ENCODE measurements at regions not wholly inside any gene's neighbourhood (a gene's known extent, or its start where the extent isn't known, plus 50 kb on each side); places are given as distances from the start of the nearest gene placed in this dataset.
"Not testable (repeated sequence)": the region's sequence is repeated elsewhere in the genome, so short reads cannot be mapped to it uniquely, and the experiment has no call there.

GRCh38 chr7:110375068-110375467 lies 715.9 kb upstream of the LRRN3 start:
- no peak for DNase-seq (ENCODE audit: low read depth in 2 of 2)

DNA sequence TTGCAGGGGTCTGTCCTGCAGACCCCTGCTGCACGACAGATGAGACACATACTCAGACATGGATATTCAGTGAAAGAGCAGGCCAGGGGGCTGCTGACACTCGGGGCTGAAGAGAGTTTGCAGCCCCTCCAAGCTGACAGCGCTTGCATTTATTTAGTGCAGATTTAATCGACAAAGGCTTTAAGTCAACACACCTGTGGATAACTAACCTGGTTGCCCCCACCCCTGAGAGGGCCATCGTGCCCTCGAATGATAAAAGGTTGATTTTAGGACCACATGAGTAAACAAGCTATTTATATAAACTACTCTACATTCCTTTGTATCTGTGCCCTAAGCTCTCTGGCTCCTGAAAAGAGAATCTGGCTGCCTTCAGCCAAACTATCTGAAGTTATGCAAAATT lies 708.2 kb upstream of the LRRN3 start:
- no peak for DNase-seq (ENCODE audit: low read depth in 2 of 2)

DNA sequence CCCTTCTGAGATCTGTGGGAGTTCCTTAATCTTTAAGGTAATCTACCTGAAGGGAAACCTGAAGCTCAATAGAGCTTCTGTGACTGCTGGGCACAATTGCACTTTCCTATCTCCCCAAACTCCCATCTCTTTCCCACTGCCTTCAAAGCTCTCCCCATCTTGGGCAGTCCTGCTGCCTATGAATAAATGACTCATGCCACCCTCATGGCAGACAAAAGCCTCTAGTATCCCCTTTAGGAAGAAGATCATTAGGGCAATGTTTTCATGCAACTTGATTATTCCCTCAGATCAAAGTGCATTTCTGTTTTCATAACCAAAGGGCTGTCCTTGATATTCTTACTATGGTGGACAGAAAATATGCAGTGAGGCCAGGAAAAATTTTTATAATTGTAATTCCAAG lies 704.9 kb upstream of the LRRN3 start:
- DNase-seq (ENCODE audit: low read depth in 2 of 2): no peak

DNA sequence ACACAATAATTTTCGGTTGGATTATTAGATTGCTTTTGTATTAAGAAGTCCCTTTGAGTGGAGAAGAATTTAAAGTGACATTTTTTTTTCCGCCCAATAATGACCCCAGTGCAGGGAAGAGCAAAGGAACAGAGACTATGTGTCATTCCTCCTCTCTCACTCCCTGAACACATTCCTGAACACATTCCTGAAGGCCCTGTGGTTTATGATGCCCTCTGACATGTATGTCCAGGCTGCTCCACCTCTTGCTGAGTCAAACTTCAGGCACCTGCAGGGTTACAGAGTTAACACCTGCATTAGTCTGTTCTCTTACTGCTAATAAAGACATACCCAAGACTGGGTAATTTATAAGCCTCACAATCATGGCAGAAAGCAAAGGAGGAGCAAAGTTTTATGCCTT lies 704.0 kb upstream of the LRRN3 start:
- no peak for DNase-seq (ENCODE audit: low read depth in 2 of 2)

DNA sequence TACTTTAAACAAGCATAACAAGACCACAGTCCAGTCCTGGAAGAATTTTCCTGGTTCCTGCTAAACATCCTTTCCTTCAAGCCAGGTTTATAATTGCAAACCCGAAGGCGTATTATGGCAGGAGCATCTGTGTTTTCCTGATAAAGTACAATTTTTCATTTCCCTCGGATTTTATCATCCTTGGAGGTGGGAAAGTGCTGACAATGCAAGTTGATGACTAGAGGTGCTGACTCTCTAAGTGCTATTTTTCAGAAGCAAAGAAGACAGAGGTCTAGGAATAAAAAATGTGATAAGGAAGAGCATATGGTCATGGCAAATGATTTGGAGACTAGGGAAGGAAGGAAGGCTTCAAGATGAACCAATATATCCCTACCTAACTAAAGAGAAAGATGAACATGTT lies 703.2 kb upstream of the LRRN3 start:
- DNase-seq (ENCODE audit: low read depth in 2 of 2): no peak

GRCh38 chr7:110388457-110388856 lies 702.5 kb upstream of the LRRN3 start:
- DNase-seq (ENCODE audit: low read depth in 2 of 2): no peak

DNA sequence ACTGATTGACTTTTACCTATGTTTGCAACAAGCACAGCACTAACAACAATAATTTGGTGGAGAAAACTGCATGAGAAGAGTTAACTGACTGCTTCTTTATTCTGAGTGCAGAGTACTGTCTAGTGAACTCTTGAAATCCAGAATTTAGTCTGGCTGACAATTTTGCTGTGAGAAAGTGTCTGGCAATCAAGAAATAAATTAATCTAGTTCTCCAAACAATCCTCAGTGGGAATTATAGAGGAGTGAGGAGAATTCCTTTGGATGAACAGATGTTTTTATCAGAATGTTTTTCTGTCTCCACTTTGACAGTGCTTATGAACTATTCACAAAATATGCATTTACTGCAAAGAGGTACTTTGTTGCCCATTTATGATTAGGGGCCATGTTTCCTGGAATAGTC lies 694.9 kb upstream of the LRRN3 start:
- DNase-seq (ENCODE audit: low read depth in 2 of 2): no peak

DNA sequence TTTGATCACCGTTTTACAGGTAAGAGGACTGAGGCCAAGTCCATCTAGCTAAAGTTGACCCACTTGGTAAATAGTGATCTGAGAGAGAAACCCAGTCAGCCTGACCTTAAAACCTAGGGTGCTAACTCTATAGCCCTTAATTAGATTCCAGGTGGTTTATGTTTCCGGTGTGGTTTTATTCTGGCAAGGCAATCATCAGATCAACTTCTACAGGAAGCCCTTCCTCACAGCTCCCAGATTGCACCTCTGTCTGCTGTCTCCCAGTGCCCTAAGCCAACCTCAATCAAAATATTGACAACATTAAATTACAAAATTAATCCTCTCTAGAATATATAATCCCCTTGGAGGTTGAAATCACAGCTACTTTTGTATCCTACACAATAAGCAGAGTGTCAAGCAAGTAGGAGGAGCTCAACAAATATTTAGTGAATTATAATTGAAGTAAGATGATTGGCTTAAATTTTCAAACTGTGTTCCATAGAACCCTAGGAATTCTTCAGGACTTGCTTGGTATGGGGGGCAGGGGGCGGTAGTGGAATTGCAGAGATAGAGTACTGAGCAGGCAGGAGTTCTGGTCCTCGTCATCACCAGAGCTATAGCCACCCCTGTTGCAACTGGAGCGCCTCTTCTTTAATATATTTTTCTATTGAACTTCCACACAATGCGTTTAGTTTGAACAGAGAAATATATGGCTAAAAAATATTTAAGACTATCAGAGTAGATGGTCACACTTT lies 692.8 kb upstream of the LRRN3 start:
- no peak for DNase-seq (ENCODE audit: low read depth in 2 of 2)

DNA sequence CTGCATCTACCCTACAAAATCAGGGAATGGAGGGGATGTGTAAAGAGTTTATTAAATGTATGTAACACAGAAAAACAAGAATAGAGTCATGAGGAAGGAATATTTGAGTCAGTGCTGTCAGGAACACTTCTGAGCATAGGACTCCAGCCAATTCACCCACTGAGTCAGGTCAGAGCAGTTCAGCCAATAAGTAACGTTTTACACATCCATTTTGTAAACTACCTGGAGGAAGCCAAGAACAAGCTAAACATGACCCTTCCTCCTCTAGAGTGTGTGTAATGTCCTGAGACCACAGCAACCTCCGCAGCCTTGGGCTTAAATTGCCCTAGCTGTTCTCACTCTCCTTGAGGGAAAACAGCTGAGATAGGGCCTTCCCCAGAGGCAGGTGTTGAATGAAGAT lies 691.5 kb upstream of the LRRN3 start:
- DNase-seq (ENCODE audit: low read depth in 2 of 2): no peak

- DNase-seq (ENCODE audit: low read depth in 2 of 2): no peak
These were observed 690.5 kb upstream of the LRRN3 start for GRCh38 chr7:110400411-110400810.

GRCh38 chr7:110407242-110407641 lies 683.7 kb upstream of the LRRN3 start:
- no peak for DNase-seq (ENCODE audit: low read depth in 2 of 2)

DNA sequence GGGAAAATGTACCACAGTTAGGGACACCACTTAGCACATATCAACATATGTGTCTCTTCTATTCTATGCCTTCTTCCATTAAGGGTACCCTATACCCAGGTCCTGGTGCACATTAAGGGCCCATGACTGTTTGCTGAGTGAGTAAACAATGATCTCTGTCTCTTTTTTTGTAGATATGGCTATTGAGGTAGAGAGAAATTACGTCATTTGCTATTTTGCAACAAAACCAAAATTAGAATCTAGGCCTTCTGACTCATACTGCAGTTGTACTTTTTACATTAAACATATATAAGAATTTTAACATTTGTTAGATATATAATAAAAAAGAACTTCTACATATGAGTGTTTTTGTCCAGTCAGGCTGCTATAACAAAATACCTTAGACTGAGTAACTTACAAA lies 683.2 kb upstream of the LRRN3 start:
- no peak for DNase-seq (ENCODE audit: low read depth in 2 of 2)

GRCh38 chr7:110412614-110413013 lies 678.3 kb upstream of the LRRN3 start:
- DNase-seq (ENCODE audit: low read depth in 2 of 2): no peak

- no peak for DNase-seq (ENCODE audit: low read depth in 2 of 2)
These were observed 677.9 kb upstream of the LRRN3 start for GRCh38 chr7:110413038-110413437.

GRCh38 chr7:110417611-110418010 lies 673.3 kb upstream of the LRRN3 start:
- DNase-seq (ENCODE audit: low read depth in 2 of 2): no peak

DNA sequence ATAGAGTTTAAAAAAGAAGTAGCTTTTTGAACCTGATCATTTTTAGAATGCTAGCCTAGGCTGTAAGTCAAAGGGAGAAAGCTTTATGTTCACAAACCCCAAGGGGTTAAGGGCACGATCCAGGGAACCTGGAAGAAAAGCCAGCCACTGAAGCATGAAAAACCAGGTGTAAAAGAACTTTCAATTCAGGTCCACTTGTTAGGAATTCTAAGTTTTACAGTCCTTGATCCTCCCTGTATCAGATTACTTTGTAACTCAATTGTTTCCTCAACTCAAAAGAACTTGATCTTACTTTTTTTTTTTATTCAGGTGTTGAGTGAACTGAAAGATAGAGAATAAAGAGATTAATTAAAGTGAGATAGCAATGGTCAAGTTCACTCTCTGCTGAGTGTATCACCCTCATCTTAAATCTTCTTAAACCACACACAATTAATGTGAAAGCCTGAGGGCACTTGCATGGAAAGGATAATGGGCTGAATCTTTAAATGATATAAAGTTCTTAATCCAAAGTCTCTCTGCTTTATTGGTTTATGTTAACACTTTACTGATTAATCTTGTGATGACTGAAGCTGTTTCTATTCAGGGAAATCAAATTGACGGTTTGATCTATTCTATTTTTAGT lies 672.2 kb upstream of the LRRN3 start:
- no peak for DNase-seq (ENCODE audit: low read depth in 2 of 2)

- DNase-seq (ENCODE audit: low read depth in 2 of 2): no peak
These were observed 670.1 kb upstream of the LRRN3 start for GRCh38 chr7:110420788-110421187.

DNA sequence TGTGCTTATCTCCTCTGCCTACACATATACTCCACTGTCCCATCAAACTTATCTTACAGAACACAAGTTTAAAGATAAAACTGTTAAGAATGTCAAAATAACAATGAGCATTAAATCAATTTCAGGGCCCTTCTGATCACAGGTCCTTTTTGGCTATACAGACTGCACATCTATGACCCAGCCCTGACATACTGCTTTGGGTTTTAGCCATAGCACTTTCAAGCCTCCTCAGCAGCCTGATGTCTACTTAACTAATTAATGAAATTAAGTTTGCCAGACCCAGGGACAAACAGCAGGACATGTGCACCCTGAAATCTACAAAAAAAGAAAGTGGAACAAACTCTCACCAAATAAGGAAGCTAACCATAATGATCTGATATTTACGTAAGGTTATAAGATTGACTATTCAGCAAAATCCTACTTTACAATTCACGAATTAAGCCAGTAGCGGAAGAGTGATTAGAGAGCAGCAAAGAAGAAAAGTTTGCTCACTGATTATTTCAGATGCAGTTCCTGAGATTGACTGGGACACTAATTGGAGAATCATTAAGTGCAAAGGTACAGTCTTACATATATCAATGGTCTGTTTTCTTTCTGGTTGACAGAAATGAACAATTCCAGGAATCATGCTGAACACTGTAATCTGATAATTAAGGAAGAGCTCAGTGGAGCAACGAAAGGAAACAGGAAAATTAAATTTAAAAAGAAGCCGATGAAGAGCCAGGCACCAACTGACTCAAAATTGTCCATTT lies 669.3 kb upstream of the LRRN3 start:
- DNase-seq (ENCODE audit: low read depth in 2 of 2): no peak

DNA sequence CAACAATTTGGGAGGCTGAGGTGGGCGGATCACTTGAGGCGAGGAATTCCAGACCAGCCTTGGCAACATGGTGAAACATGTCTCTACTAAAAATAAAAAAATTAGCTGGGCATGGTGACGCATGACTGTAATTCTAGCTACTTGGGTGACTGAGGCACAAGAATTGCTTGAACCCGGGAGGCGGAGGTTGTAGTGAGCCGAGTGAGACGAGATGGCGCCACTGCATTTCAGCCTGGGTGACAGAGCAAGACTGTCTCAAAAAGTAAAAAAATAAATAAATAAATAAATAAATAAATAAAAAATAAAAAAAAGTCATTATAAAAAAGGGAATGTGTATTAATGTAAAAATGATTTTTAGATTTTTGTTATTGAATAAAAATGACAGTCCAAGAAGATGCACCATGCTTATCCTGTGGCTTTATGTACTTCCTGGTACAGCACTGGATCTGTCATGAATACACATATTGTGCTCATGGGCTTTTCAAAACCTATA lies 658.8 kb upstream of the LRRN3 start:
- DNase-seq (ENCODE audit: low read depth in 2 of 2): no peak

GRCh38 chr7:110438926-110439325 lies 652.0 kb upstream of the LRRN3 start:
- not testable (repeated sequence) for DNase-seq (ENCODE audit: low read depth in 2 of 2)

DNA sequence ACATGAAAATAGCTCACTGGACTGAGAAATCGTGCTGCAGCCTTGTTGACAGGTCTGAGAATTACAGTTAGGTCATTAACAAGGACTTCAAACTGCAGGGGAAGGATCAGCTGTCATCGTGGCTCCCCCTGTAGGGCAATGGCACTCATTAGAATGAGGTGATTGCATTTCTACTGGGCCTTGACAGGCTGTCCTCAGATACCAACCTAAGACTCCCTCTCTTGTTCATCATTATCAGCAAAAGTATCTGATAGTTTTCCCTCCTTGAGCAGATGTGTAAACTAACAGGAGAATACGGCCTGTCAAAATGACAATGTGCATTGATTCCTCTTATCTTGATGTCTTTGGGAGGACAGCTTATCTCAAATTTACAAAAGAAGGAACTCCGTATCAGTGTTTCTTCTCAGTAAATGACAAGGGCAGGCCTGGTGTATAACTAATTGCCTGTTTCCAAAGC lies 648.5 kb upstream of the LRRN3 start:
- DNase-seq (ENCODE audit: low read depth in 2 of 2): peak in 1 of 2 donors; percentile 0

- no peak for DNase-seq (ENCODE audit: low read depth in 2 of 2)
These were observed 644.3 kb upstream of the LRRN3 start for GRCh38 chr7:110446658-110447057.

DNA sequence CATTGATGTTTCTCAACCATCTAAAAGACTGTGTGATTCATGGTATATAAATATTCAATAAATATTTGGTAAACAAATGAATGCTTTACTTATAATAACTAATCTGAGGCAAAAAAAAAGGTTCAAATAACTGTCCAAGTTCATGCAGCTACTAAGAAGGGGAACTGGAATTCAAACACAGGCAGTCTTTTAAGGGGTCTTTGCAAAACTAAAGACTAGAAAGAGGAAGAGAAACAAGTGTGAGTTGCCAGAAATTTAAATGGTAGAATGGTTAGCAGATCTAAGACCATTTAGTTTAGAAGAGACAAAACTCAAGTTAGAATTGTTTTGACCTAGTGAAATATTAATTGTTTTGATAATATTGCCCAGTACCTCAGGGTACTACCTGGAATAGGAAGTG lies 642.0 kb upstream of the LRRN3 start:
- no peak for DNase-seq (ENCODE audit: low read depth in 2 of 2)

Data from stimulated activated CD8-positive, alpha-beta memory T cell treated with anti-CD3 and anti-CD28 coated beads, Interleukin-15, amount 100 ng/mL, for 48 hours (primary cell).